ENCODE measurements at regions not wholly inside any gene's neighbourhood (a gene's known extent, or its start where the extent isn't known, plus 50 kb on each side); places are given as distances from the start of the nearest gene placed in this dataset.

DNA sequence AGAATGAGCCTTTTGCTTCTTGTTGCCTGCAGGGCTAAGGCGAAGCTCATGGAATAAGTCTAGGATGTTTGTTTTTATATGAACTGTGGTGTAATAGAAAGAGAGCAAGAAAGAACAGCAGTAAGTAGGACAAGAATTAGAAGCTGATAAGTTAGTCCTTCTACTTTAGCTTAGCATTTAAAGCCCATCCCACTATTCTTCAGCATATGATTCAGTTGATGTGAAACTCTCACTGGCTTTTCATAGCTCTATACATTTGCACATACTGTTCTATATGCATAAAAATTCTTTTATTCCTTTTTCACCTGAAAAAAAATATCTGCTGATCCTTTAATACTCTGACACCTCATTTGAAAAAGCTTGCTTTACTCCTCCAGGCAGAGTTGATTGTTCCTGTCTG is 712.0 kb downstream of the USP25 start:
- no peak for TF ChIP-seq EZH2 (IDR thresholded peaks at IDR 0.05)
- no peak for TF ChIP-seq POLR2AphosphoS5 (IDR thresholded peaks at IDR 0.05; ENCODE audit: borderline replicate concordance, low read depth, low read length)
- TF ChIP-seq FOXP2 (optimal IDR thresholded peaks at IDR 0.05; ENCODE audit: control extremely low read depth, extremely low read length, insufficient read depth), result no peak

Data from SK-N-MC (cell line).